HG03439 (cell line): ENCODE measurements at regions not wholly inside any gene's neighbourhood (a gene's known extent, or its start where the extent isn't known, plus 50 kb on each side); places are given as distances from the start of the nearest gene placed in this dataset.

Source experiments
- ATAC-seq: cut with Tn5 transposase; IDR thresholded peaks from one replicate; pipeline ENCODE4 v1.9.1; 2021; ENCODE audit warnings: mild to moderate bottlenecking, moderate library complexity; ENCODE audit not compliant: unreplicated experiment

- ATAC-seq = no peak
Measured at GRCh38 chr9:79273311-79273710, 298.5 kb upstream of the TLE4 start.

DNA sequence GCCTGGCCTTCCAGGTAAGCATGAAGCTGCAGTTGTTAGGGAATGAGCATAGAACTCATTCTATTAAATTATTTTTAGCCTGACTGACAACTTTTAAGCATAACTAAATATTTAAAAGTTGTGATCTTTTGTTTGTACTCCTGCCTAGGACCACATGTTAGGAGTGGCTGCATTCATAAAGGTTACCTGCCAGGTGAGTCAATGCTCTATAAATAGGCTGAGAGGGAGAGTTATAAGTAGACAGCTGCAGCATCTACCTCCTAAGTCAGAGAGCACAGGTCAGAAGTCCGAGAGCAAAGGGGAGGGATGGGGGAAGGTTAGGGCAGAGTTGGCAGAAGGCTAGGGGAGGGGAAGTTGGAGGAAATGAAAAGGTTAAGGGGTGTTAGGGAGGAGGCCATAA, 292.4 kb upstream of the TLE4 start:
- no peak for ATAC-seq

- no peak for ATAC-seq
Measured at GRCh38 chr9:79280691-79281090, 291.1 kb upstream of the TLE4 start.

- no peak for ATAC-seq
Measured at GRCh38 chr9:79284081-79284480, 287.7 kb upstream of the TLE4 start.

- no peak for ATAC-seq
Measured at GRCh38 chr9:79286992-79287707, 284.6 kb upstream of the TLE4 start.

GRCh38 chr9:79287708-79288290, 284.0 kb upstream of the TLE4 start:
- ATAC-seq = no peak

GRCh38 chr9:79289856-79290255, 281.9 kb upstream of the TLE4 start:
- ATAC-seq = no peak

DNA sequence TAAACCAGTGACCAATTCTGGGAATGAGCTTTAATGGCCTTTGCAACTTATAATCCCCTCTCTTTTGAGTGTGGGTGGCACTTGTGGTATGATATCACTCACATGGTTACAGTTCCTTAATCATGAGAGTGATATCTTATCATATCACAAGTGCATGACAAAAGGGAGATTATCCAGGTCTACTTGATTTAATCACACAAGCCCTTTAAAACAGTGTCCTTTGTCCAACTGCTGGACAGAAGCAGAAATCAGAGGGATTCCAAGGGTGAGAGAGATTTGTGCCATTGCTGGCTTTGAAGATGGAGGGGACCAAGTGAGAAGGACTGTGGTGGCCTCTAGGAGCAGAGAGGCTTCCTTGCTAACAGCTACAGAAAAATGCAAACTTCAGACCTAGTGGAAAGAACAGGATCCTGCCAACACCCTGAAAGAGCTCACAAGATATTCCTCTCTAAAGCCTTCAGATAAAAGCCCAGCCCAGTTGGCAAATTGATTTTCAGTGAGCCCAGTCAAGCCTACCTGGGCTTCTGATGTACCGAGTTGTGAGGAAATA, 279.0 kb upstream of the TLE4 start:
- no peak for ATAC-seq

DNA sequence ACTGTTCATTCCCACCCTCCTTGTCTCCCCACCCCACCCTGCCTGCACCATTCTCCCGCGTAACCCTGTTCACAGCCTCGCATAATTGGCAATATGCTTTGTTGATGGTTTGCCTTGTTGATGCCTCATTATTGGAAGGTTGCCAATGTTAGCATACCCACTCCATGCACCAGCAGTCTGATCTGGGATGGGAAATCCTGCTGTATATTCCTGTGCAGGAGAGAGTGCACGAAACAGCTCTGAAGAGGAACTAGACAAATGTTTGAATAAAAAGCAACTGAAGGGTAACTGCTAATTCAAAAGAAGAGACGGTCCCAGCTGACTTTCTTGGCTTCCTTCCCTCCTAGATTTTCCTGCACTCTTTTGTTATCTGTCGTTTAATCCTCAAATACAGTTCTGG, 271.7 kb upstream of the TLE4 start:
- ATAC-seq = no peak

GRCh38 chr9:79301085-79301484, 270.7 kb upstream of the TLE4 start:
- no peak for ATAC-seq

GRCh38 chr9:79301551-79302391, 270.0 kb upstream of the TLE4 start:
- ATAC-seq = no peak

- no peak for ATAC-seq
Measured at GRCh38 chr9:79302569-79302968, 269.2 kb upstream of the TLE4 start.

GRCh38 chr9:79308012-79308411, 263.8 kb upstream of the TLE4 start:
- ATAC-seq = no peak

GRCh38 chr9:79312686-79313421, 258.9 kb upstream of the TLE4 start:
- no peak for ATAC-seq

- ATAC-seq = no peak
Measured at GRCh38 chr9:79325501-79325900, 246.3 kb upstream of the TLE4 start.

DNA sequence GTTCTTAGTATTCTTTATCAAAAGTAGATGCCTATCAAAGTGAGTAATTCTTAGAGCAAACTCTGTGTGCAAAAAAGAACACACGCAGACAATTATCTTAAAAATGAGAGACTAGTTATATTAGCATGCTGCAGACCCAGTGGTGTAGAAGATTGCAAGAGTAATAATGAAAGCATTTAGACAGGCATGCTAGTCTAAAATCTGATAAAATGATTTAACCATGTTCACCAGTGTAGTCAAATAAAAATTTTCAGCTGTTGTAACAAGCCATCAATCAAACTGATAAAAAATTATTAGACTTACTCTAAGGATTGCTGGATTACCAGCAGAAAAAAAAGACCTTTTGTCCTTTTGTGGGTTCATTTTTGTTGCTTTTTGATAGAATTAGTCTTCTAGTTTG, 241.9 kb upstream of the TLE4 start:
- ATAC-seq = no peak

DNA sequence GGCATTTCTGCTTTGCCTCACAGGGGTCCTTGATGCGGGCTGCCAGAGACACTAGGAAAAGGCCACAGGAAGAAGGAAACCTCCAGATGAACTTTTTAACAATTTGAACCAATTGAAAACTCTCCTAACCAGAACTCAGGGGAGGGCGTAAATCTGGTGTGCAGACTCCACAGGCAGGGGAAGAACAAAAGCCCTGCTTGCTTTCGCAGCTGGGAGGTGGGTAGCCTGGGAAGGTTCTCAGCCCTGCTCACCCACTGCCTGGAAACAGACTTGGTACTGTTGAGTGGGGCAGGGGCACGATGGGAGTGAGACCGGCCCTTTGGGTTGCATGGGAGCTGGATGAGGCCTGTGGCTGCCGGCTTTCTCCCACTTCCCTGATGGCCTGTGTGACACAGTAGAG, 237.8 kb upstream of the TLE4 start:
- no peak for ATAC-seq

DNA sequence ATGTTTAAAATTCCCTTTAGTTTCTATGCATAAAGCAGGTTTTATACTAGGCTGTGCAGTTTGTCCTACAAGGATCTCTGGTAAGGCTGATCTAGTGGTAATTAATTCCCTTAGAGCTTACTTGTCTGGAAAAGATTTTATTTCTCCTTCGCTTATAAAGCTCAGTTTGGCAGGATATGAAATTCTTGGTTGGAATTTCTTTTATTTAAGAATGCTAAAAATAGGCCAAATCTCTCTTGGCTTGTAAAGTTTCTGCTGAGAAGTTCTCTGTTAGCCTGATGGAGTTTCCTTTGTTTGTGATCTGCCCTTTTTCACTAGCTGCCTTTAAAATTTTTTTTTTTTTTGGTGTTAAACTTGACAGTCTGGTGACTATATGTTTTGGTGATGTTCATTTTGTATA, 237.1 kb upstream of the TLE4 start:
- ATAC-seq = no peak

DNA sequence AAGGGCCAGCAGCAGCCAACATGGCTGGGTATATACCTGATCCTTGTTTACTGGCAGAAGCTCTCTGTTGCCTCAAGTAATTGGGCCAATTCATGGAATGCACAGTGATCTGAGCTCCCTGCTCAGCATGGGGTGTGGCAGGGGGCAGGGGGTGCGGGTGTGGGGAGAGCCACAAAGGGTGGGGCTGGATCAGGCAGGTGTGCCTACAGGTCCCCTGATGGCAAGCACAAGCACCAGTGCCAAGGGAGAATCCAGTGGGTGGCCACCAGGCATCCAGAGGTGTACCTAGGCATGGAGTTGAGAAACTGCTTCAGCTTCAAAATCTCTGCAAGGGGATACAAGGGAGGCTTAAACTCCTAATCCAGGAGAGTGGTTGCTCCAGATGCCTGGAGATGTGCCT, 235.8 kb upstream of the TLE4 start:
- ATAC-seq = no peak

GRCh38 chr9:79341561-79341960, 230.2 kb upstream of the TLE4 start:
- ATAC-seq = no peak
